ENCODE measurements at regions not wholly inside any gene's neighbourhood (a gene's known extent, or its start where the extent isn't known, plus 50 kb on each side); places are given as distances from the start of the nearest gene placed in this dataset.

DNA sequence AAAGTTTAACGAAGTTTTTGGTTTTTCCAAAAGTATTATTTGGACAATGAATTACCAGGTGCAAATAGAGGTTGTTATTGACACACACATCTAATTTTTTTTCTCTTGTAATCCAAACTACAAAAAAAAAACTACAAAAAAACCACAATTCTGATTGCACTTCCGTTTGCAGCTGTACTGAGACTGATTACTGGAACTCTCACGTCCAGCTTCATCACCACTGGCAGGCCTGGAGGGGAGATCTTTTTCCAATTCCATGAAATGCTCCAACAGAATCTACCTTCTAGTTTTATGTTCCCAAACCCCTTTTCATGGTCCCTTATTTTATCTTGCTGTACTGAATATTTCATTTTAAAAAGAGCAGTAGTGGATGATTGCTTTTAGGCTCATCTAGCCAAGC is 1118.3 kb downstream of the C4orf33 start:
- no peak for TF ChIP-seq EZH2 (IDR thresholded peaks at IDR 0.05; ENCODE audit: low read length)
- TF ChIP-seq, protein P1, sequence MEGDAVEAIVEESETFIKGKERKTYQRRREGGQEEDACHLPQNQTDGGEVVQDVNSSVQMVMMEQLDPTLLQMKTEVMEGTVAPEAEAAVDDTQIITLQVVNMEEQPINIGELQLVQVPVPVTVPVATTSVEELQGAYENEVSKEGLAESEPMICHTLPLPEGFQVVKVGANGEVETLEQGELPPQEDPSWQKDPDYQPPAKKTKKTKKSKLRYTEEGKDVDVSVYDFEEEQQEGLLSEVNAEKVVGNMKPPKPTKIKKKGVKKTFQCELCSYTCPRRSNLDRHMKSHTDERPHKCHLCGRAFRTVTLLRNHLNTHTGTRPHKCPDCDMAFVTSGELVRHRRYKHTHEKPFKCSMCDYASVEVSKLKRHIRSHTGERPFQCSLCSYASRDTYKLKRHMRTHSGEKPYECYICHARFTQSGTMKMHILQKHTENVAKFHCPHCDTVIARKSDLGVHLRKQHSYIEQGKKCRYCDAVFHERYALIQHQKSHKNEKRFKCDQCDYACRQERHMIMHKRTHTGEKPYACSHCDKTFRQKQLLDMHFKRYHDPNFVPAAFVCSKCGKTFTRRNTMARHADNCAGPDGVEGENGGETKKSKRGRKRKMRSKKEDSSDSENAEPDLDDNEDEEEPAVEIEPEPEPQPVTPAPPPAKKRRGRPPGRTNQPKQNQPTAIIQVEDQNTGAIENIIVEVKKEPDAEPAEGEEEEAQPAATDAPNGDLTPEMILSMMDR (optimal IDR thresholded peaks at IDR 0.05 in 1 of 3, IDR thresholded peaks at IDR 0.05 in 1 of 3, conservative IDR thresholded peaks at IDR 0.05 in 1 of 3; ENCODE audit: extremely low read depth in 1 of 3, insufficient read depth in 2 of 3, low read length in 3 of 3) = no peak
- Histone ChIP-seq H2AFZ (ENCODE audit: control insufficient read depth, low read length) (no peak overlapping the region), H3K27ac (ENCODE audit: control insufficient read depth, insufficient read depth, low read length) (no peak overlapping the region), H3K79me2 (ENCODE audit: control insufficient read depth, insufficient read depth, low read length) (no peaks in the 10 kb centered on the region), H3K9me3 (ENCODE audit: control insufficient read depth, low read depth, low read length) (no peaks in the 10 kb centered on the region), H4K20me1 (ENCODE audit: control insufficient read depth, extremely low read depth, insufficient read depth, low read length) (no peaks in the 10 kb centered on the region), H3K9ac (ENCODE audit: control insufficient read depth, extremely low read depth, insufficient read depth, low read length) (no peak overlapping the region), H3K4me1 (ENCODE audit: control insufficient read depth, extremely low read depth, insufficient read depth, low read length) (no peaks in the 10 kb centered on the region), H3K4me2 (ENCODE audit: control insufficient read depth, extremely low read depth, insufficient read depth, low read depth, low read length) (no peak overlapping the region), H3K27me3 (ENCODE audit: control insufficient read depth, extremely low read depth, insufficient read depth, low read length) (no peaks in the 10 kb centered on the region), H3K9me1 (ENCODE audit: control insufficient read depth, extremely low read depth, insufficient read depth, low read length) (no peaks in the 10 kb centered on the region), H3K4me3 (ENCODE audit: control insufficient read depth in 2 of 3, extremely low read depth in 1 of 3, insufficient read depth in 2 of 3, low read depth in 1 of 3, low read length in 3 of 3) (no peak overlapping the region), H3K36me3 (ENCODE audit: control insufficient read depth in 2 of 2, extremely low read depth in 1 of 2, insufficient read depth in 2 of 2, low read length in 2 of 2) (no peaks in the 10 kb centered on the region)
- DNase-seq (ENCODE audit: low read depth, low spot score) (no peak), FAIRE-seq (no peak)
- dilution Hi-C loops (cut with MboI; ENCODE audit: extremely low pct_ligation_motif_present, low sequenced_read_pairs) = no loop called here

DNA sequence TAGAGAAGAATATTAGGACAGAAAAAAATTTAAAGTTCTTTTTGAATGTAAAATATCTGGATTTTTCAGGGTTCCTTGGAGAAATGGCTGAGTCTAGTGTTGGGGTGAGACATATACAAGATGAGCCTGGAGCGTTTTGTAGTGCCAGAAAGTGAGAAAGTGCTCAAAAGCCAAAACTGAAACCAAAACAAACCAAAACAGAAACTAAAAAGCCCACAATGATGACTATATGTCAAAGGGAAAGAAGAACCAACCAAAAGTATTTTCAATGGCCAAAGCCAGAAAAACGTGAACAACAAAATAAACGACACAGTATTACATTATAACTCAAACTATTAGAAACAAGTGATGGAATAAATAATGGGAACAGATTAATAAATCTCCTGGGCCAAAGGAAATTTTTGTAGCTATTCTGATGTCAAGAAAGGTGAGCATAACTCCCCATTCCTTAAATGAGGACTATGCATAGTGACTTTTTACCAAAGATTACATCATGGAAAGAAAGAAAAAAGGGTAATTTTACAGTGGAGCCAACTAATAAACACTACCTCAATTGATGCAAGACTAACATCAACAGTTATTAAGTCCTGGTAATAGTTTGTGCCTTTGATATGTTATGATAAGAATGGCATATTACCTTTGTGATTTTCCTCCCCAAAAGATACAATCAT is 1137.6 kb downstream of the C4orf33 start:
- no peak overlapping the region for H3K4me2 ChIP-seq (ENCODE audit: control insufficient read depth, extremely low read depth, insufficient read depth, low read depth, low read length)
- no peaks in the 10 kb centered on the region for H3K27me3 ChIP-seq (ENCODE audit: control insufficient read depth, extremely low read depth, insufficient read depth, low read length)
- H3K9me1 ChIP-seq (ENCODE audit: control insufficient read depth, extremely low read depth, insufficient read depth, low read length) = no peaks in the 10 kb centered on the region
- no peaks in the 10 kb centered on the region for H3K4me1 ChIP-seq (ENCODE audit: control insufficient read depth, extremely low read depth, insufficient read depth, low read length)
- no peak for FAIRE-seq
- no peaks in the 10 kb centered on the region for H4K20me1 ChIP-seq (ENCODE audit: control insufficient read depth, extremely low read depth, insufficient read depth, low read length)
- TF ChIP-seq, protein P1 (optimal IDR thresholded peaks at IDR 0.05 in 1 of 3, IDR thresholded peaks at IDR 0.05 in 1 of 3, conservative IDR thresholded peaks at IDR 0.05 in 1 of 3; ENCODE audit: extremely low read depth in 1 of 3, insufficient read depth in 2 of 3, low read length in 3 of 3) = no peak
- no peak overlapping the region for H2AFZ ChIP-seq (ENCODE audit: control insufficient read depth, low read length)
- no peak overlapping the region for H3K4me3 ChIP-seq (ENCODE audit: control insufficient read depth in 2 of 3, extremely low read depth in 1 of 3, insufficient read depth in 2 of 3, low read depth in 1 of 3, low read length in 3 of 3)
- no peak for DNase-seq (ENCODE audit: low read depth, low spot score)
- no peaks in the 10 kb centered on the region for H3K36me3 ChIP-seq (ENCODE audit: control insufficient read depth in 2 of 2, extremely low read depth in 1 of 2, insufficient read depth in 2 of 2, low read length in 2 of 2)
- no peak overlapping the region for H3K9ac ChIP-seq (ENCODE audit: control insufficient read depth, extremely low read depth, insufficient read depth, low read length)
- H3K79me2 ChIP-seq (ENCODE audit: control insufficient read depth, insufficient read depth, low read length) = no peaks in the 10 kb centered on the region
- H3K27ac ChIP-seq (ENCODE audit: control insufficient read depth, insufficient read depth, low read length) = no peak overlapping the region
- no peaks in the 10 kb centered on the region for H3K9me3 ChIP-seq (ENCODE audit: control insufficient read depth, low read depth, low read length)
- dilution Hi-C loops (cut with MboI; ENCODE audit: extremely low pct_ligation_motif_present, low sequenced_read_pairs) = no loop called here
